B cell (primary cell): ENCODE measurements at regions not wholly inside any gene's neighbourhood (a gene's known extent, or its start where the extent isn't known, plus 50 kb on each side); places are given as distances from the start of the nearest gene placed in this dataset.
"Not testable (repeated sequence)": the region's sequence is repeated elsewhere in the genome, so short reads cannot be mapped to it uniquely, and the experiment has no call there.

Experiments
- EZH2 ChIP-seq: IDR thresholded peaks from 2 replicates; pipeline ENCODE4 v1.6.1; 2012; ENCODE audit warnings: borderline replicate concordance, low read depth, mild to moderate bottlenecking, moderate library complexity, low read length; ENCODE audit not compliant: insufficient read depth, poor library complexity, severe bottlenecking
- TF ChIP-seq, protein P1 (sequence below): fragments of 200-600 bp; IDR thresholded peaks from one replicate; pipeline ENCODE4 v1.8.0; 2022; ENCODE audit warnings: antibody characterized with exemption, mild to moderate bottlenecking

- TF ChIP-seq, protein P1, sequence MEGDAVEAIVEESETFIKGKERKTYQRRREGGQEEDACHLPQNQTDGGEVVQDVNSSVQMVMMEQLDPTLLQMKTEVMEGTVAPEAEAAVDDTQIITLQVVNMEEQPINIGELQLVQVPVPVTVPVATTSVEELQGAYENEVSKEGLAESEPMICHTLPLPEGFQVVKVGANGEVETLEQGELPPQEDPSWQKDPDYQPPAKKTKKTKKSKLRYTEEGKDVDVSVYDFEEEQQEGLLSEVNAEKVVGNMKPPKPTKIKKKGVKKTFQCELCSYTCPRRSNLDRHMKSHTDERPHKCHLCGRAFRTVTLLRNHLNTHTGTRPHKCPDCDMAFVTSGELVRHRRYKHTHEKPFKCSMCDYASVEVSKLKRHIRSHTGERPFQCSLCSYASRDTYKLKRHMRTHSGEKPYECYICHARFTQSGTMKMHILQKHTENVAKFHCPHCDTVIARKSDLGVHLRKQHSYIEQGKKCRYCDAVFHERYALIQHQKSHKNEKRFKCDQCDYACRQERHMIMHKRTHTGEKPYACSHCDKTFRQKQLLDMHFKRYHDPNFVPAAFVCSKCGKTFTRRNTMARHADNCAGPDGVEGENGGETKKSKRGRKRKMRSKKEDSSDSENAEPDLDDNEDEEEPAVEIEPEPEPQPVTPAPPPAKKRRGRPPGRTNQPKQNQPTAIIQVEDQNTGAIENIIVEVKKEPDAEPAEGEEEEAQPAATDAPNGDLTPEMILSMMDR = not testable (repeated sequence)
- TF ChIP-seq EZH2 = not testable (repeated sequence)
Observed at GRCh38 chr2:89885071-89885470, 1193.6 kb downstream of the RPIA start.
